SK-N-MC (cell line): ENCODE measurements at regions not wholly inside any gene's neighbourhood (a gene's known extent, or its start where the extent isn't known, plus 50 kb on each side); places are given as distances from the start of the nearest gene placed in this dataset.

Experiments
- EZH2 ChIP-seq: fragments of 200-600 bp; sonication (generic); IDR thresholded peaks from one replicate; pipeline ENCODE4 v1.6.1; 2017; ENCODE audit warnings: antibody characterized with exemption
- FOXP2 ChIP-seq: optimal IDR thresholded peaks from 2 replicates; pipeline ENCODE3; 2011; ENCODE audit warnings: mild to moderate bottlenecking, moderate library complexity; ENCODE audit not compliant: insufficient read depth; ENCODE audit errors: extremely low read length, control extremely low read depth
- POLR2AphosphoS5 ChIP-seq: IDR thresholded peaks from 2 replicates; pipeline ENCODE4 v1.6.1; 2012; ENCODE audit warnings: mild to moderate bottlenecking, low read depth, low read length, borderline replicate concordance

GRCh38 chr2:175393851-175394250 is 212.3 kb upstream of the ATP5MC3 start:
- TF ChIP-seq EZH2 (no peak), POLR2AphosphoS5 (no peak), FOXP2 (no peak)
